ENCODE measurements at regions not wholly inside any gene's neighbourhood (a gene's known extent, or its start where the extent isn't known, plus 50 kb on each side); places are given as distances from the start of the nearest gene placed in this dataset.

DNA sequence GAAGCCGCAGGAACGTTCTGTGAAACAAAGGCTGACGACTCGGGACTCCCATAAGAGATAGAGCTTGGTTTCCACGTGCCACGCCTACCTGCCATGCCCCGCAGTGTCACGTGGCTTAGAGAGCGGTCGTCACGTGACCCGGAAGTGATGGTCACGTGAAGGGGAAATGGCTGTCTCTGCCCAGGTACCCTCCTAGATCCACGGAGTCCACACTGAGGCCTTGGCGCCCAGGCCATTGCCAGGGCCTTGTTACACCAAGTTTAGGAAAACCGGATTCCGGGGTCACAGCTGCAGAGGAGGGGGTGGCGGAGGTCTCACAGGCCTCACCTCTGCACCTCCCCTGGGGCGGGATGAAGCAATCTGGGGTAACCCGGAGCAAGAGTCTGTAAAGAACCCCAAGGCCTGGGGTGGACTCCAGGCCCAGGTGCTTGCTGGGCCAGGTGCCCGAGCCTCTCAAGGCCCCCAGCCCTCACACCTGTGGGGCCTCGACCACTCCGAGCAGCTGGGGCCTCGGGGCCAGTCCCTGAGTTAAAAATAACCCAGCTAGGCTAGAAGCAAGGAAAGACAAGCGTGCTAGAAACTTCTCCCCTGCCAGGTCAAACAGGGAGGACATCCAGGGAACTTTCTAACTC lies 113.5 kb upstream of the ZNF236 start:
- TF ChIP-seq, protein P1, sequence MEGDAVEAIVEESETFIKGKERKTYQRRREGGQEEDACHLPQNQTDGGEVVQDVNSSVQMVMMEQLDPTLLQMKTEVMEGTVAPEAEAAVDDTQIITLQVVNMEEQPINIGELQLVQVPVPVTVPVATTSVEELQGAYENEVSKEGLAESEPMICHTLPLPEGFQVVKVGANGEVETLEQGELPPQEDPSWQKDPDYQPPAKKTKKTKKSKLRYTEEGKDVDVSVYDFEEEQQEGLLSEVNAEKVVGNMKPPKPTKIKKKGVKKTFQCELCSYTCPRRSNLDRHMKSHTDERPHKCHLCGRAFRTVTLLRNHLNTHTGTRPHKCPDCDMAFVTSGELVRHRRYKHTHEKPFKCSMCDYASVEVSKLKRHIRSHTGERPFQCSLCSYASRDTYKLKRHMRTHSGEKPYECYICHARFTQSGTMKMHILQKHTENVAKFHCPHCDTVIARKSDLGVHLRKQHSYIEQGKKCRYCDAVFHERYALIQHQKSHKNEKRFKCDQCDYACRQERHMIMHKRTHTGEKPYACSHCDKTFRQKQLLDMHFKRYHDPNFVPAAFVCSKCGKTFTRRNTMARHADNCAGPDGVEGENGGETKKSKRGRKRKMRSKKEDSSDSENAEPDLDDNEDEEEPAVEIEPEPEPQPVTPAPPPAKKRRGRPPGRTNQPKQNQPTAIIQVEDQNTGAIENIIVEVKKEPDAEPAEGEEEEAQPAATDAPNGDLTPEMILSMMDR (IDR thresholded peaks at IDR 0.05) = no peak
- TF ChIP-seq POLR2A (IDR thresholded peaks at IDR 0.05) = no peak

All from adrenal gland (tissue), 5 donors.